ENCODE measurements at regions not wholly inside any gene's neighbourhood (a gene's known extent, or its start where the extent isn't known, plus 50 kb on each side); places are given as distances from the start of the nearest gene placed in this dataset.

DNA sequence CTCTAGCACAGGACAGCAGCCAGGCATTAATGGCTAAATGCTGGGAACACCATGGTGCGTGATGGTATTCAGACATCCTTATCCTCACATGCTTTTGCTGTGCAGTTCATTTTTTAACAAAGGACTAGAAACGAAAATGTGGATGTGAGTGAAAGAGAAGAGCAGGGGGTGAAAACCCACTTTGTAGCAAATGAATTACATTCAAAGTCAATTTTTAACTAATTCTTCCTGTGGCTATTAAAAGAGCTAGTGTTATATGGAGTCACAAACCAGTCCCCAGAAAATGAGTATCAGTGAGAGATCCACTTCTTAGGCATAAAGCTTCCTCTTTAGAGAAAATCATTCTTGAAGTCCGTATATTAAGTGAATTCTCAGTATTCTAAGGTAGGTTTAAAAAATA, 592.0 kb upstream of the LMO3 start:
- DNase-seq (ENCODE audit: low spot score) (no peak), ATAC-seq (no peak)
- Mint-ChIP-seq H3K36me3 (no peaks in the 10 kb centered on the region), H3K4me1 (no peaks in the 10 kb centered on the region), H3K4me3 (no peak overlapping the region), H3K9me3 (peaks cover 11% of the 10 kb centered on the region), H3K27ac (no peak overlapping the region), H3K27me3 (ENCODE audit: low read depth) (no peaks in the 10 kb centered on the region)
- POLR2A ChIA-PET = no interaction called here
- CTCF ChIA-PET = no interaction called here
- TF ChIP-seq ZNF416 (CRISPR knock-in tag; IDR thresholded peaks at IDR 0.05) (no peak), SP1 (CRISPR knock-in tag; conservative IDR thresholded peaks at IDR 0.05) (no peak), CREM (CRISPR knock-in tag; IDR thresholded peaks at IDR 0.05) (no peak), ZNF671 (CRISPR knock-in tag; IDR thresholded peaks at IDR 0.05) (no peak)
- TF ChIP-seq, protein P1, sequence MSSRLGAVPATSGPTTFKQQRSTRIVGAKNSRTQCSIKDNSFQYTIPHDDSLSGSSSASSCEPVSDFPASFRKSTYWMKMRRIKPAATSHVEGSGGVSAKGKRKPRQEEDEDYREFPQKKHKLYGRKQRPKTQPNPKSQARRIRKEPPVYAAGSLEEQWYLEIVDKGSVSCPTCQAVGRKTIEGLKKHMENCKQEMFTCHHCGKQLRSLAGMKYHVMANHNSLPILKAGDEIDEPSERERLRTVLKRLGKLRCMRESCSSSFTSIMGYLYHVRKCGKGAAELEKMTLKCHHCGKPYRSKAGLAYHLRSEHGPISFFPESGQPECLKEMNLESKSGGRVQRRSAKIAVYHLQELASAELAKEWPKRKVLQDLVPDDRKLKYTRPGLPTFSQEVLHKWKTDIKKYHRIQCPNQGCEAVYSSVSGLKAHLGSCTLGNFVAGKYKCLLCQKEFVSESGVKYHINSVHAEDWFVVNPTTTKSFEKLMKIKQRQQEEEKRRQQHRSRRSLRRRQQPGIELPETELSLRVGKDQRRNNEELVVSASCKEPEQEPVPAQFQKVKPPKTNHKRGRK (CRISPR knock-in tag; IDR thresholded peaks at IDR 0.05; ENCODE audit: borderline replicate concordance) = no peak
- TF ChIP-seq, protein P2, sequence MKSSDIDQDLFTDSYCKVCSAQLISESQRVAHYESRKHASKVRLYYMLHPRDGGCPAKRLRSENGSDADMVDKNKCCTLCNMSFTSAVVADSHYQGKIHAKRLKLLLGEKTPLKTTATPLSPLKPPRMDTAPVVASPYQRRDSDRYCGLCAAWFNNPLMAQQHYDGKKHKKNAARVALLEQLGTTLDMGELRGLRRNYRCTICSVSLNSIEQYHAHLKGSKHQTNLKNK (CRISPR knock-in tag; IDR thresholded peaks at IDR 0.05) = no peak

DNA sequence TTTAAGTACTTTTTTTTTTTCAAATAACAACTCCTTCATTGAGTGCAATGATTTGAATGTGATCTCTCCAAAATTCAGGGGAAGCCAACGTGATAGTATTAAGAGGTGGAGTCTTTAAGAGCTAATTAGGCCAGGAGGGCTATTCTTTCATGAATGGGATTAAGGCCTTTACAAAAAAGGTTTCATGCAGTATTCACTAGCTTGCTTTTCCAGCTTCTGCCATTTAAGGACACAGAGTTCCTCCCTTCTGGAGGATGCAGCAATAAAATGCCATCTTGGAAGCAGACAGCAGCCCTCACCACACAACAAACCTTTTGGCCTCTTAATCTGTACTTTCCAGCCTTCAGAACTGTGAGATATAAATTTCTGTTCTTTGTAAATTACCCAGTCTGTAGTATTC, 586.8 kb upstream of the LMO3 start:
- H3K36me3 Mint-ChIP-seq = no peaks in the 10 kb centered on the region
- no peaks in the 10 kb centered on the region for H3K27me3 Mint-ChIP-seq (ENCODE audit: low read depth)
- peaks cover 11% of the 10 kb centered on the region for H3K9me3 Mint-ChIP-seq
- H3K27ac Mint-ChIP-seq = no peak overlapping the region
- H3K4me1 Mint-ChIP-seq = no peaks in the 10 kb centered on the region
- no peak for DNase-seq (ENCODE audit: low spot score)
- CTCF ChIA-PET = no interaction called here
- POLR2A ChIA-PET = no interaction called here
- TF ChIP-seq GRHL2 (CRISPR knock-in tag; IDR thresholded peaks at IDR 0.05; ENCODE audit: insufficient replicate concordance, severe bottlenecking) (no peak), ZNF317 (CRISPR knock-in tag; IDR thresholded peaks at IDR 0.05; ENCODE audit: borderline replicate concordance, low read depth) (no peak), NR1H2 (CRISPR knock-in tag; IDR thresholded peaks at IDR 0.05) (no peak), NFE2L1 (CRISPR knock-in tag; IDR thresholded peaks at IDR 0.05) (no peak), ZNF671 (CRISPR knock-in tag; IDR thresholded peaks at IDR 0.05) (no peak), SMAD3 (CRISPR knock-in tag; IDR thresholded peaks at IDR 0.05; ENCODE audit: borderline replicate concordance) (no peak), ZNF416 (CRISPR knock-in tag; IDR thresholded peaks at IDR 0.05) (no peak), ZNF219 (CRISPR knock-in tag; IDR thresholded peaks at IDR 0.05; ENCODE audit: borderline replicate concordance) (no peak), OVOL2 (CRISPR knock-in tag; IDR thresholded peaks at IDR 0.05; ENCODE audit: borderline replicate concordance) (no peak), GABPB1 (CRISPR knock-in tag; IDR thresholded peaks at IDR 0.05) (no peak), ESRRA (CRISPR knock-in tag; IDR thresholded peaks at IDR 0.05; ENCODE audit: borderline replicate concordance) (no peak)
- TF ChIP-seq, protein P3, sequence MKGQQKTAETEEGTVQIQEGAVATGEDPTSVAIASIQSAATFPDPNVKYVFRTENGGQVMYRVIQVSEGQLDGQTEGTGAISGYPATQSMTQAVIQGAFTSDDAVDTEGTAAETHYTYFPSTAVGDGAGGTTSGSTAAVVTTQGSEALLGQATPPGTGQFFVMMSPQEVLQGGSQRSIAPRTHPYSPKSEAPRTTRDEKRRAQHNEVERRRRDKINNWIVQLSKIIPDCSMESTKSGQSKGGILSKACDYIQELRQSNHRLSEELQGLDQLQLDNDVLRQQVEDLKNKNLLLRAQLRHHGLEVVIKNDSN (CRISPR knock-in tag; IDR thresholded peaks at IDR 0.05) = no peak
- TF ChIP-seq, protein P1 (CRISPR knock-in tag; IDR thresholded peaks at IDR 0.05; ENCODE audit: borderline replicate concordance) = no peak
- H3K4me3 Mint-ChIP-seq = no peak overlapping the region
- ATAC-seq = no peak

DNA sequence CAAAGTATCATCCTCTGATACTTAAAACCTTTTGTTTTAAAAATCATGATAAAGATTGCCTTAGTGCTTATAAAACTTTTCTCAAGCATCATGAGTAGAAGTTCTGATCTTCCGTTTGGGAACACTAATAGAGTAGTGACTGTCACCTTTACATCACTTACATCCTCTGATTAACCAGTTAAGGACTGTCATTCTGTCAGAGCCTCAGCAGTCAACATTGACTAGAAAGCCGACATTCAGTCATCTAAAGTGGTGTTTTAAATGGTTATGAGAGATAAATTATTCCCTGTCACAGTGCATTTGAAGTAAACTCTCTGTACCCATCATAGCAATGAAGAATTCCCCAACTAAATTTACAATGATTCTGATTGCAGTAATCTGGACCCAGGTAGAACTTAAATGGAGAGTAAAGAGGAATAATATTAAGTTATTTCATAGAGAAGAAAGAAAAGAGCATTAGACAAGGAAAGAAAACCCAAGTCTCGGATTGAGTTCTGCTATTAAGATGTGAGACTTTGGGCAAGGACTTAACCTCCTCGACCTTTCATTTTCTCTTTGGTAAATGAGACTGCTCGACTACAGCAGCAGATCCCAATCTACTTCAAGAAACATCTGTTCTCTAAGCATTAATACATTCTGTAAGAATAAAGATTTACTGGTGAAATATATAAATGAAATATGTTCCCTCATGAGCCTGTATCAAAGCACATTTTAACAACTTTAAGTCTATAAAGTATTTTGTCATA, 563.9 kb upstream of the LMO3 start:
- no peak overlapping the region for H3K4me3 Mint-ChIP-seq
- peaks cover 6% of the 10 kb centered on the region; the same call in 1 of the 2 replicates for H3K4me1 Mint-ChIP-seq
- POLR2A ChIA-PET = no interaction called here
- H3K9me3 Mint-ChIP-seq = peaks cover 6% of the 10 kb centered on the region; the same call in 1 of the 2 replicates
- no peak for DNase-seq (ENCODE audit: low spot score)
- H3K27me3 Mint-ChIP-seq (ENCODE audit: low read depth) = no peaks in the 10 kb centered on the region
- CTCF ChIA-PET = no interaction called here
- no peaks in the 10 kb centered on the region for H3K36me3 Mint-ChIP-seq
- ATAC-seq = no peak
- H3K27ac Mint-ChIP-seq = no peak overlapping the region
- no peak for TF ChIP-seq ELF4 (CRISPR knock-in tag; IDR thresholded peaks at IDR 0.05; ENCODE audit: low read depth)
- TF ChIP-seq, protein P4, sequence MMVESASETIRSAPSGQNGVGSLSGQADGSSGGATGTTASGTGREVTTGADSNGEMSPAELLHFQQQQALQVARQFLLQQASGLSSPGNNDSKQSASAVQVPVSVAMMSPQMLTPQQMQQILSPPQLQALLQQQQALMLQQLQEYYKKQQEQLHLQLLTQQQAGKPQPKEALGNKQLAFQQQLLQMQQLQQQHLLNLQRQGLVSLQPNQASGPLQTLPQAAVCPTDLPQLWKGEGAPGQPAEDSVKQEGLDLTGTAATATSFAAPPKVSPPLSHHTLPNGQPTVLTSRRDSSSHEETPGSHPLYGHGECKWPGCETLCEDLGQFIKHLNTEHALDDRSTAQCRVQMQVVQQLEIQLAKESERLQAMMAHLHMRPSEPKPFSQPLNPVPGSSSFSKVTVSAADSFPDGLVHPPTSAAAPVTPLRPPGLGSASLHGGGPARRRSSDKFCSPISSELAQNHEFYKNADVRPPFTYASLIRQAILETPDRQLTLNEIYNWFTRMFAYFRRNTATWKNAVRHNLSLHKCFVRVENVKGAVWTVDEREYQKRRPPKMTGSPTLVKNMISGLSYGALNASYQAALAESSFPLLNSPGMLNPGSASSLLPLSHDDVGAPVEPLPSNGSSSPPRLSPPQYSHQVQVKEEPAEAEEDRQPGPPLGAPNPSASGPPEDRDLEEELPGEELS (CRISPR knock-in tag; IDR thresholded peaks at IDR 0.05) = no peak
- no peak for TF ChIP-seq SMAD4 (CRISPR knock-in tag; IDR thresholded peaks at IDR 0.05)
- TF ChIP-seq, protein P5, sequence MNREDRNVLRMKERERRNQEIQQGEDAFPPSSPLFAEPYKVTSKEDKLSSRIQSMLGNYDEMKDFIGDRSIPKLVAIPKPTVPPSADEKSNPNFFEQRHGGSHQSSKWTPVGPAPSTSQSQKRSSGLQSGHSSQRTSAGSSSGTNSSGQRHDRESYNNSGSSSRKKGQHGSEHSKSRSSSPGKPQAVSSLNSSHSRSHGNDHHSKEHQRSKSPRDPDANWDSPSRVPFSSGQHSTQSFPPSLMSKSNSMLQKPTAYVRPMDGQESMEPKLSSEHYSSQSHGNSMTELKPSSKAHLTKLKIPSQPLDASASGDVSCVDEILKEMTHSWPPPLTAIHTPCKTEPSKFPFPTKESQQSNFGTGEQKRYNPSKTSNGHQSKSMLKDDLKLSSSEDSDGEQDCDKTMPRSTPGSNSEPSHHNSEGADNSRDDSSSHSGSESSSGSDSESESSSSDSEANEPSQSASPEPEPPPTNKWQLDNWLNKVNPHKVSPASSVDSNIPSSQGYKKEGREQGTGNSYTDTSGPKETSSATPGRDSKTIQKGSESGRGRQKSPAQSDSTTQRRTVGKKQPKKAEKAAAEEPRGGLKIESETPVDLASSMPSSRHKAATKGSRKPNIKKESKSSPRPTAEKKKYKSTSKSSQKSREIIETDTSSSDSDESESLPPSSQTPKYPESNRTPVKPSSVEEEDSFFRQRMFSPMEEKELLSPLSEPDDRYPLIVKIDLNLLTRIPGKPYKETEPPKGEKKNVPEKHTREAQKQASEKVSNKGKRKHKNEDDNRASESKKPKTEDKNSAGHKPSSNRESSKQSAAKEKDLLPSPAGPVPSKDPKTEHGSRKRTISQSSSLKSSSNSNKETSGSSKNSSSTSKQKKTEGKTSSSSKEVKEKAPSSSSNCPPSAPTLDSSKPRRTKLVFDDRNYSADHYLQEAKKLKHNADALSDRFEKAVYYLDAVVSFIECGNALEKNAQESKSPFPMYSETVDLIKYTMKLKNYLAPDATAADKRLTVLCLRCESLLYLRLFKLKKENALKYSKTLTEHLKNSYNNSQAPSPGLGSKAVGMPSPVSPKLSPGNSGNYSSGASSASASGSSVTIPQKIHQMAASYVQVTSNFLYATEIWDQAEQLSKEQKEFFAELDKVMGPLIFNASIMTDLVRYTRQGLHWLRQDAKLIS (CRISPR knock-in tag; IDR thresholded peaks at IDR 0.05; ENCODE audit: borderline replicate concordance) = no peak
